ENCODE measurements at regions not wholly inside any gene's neighbourhood (a gene's known extent, or its start where the extent isn't known, plus 50 kb on each side); places are given as distances from the start of the nearest gene placed in this dataset.

- no peaks in the 10 kb centered on the region for H3K36me3 Mint-ChIP-seq (ENCODE audit: low read depth)
- H3K27me3 Mint-ChIP-seq (ENCODE audit: low read depth), result no peaks in the 10 kb centered on the region
- no peak overlapping the region for H3K27ac Mint-ChIP-seq (ENCODE audit: unreplicated experiment)
- no peaks in the 10 kb centered on the region for H3K4me1 Mint-ChIP-seq (ENCODE audit: low read depth)
- no peak for DNase-seq (ENCODE audit: low spot score)
- peaks cover 14% of the 10 kb centered on the region for H3K9me3 Mint-ChIP-seq (ENCODE audit: low read depth)
- no peak for TF ChIP-seq CTCF (IDR thresholded peaks at IDR 0.05)
- H3K4me3 Mint-ChIP-seq (ENCODE audit: unreplicated experiment), result no peak overlapping the region
Measured at GRCh38 chrX:5399403-5399802, 829.3 kb downstream of the NLGN4X start.

- no peaks in the 10 kb centered on the region for H3K4me1 Mint-ChIP-seq (ENCODE audit: low read depth)
- no peak for DNase-seq (ENCODE audit: low spot score)
- no peak for TF ChIP-seq CTCF (IDR thresholded peaks at IDR 0.05)
- no peaks in the 10 kb centered on the region for H3K36me3 Mint-ChIP-seq (ENCODE audit: low read depth)
- no peak overlapping the region for H3K4me3 Mint-ChIP-seq (ENCODE audit: unreplicated experiment)
- no peak overlapping the region for H3K27ac Mint-ChIP-seq (ENCODE audit: unreplicated experiment)
- peaks cover 14% of the 10 kb centered on the region for H3K9me3 Mint-ChIP-seq (ENCODE audit: low read depth)
- H3K27me3 Mint-ChIP-seq (ENCODE audit: low read depth), result no peaks in the 10 kb centered on the region
Measured at GRCh38 chrX:5397409-5397808, 831.3 kb downstream of the NLGN4X start.

- no peak for DNase-seq (ENCODE audit: low spot score)
- Mint-ChIP-seq H3K27ac (ENCODE audit: unreplicated experiment) (no peak overlapping the region), H3K9me3 (ENCODE audit: low read depth) (peaks cover 26% of the 10 kb centered on the region), H3K27me3 (ENCODE audit: low read depth) (no peaks in the 10 kb centered on the region), H3K4me3 (ENCODE audit: unreplicated experiment) (no peak overlapping the region), H3K4me1 (ENCODE audit: low read depth) (no peaks in the 10 kb centered on the region), H3K36me3 (ENCODE audit: low read depth) (no peaks in the 10 kb centered on the region)
- no peak for TF ChIP-seq CTCF (IDR thresholded peaks at IDR 0.05)
Measured at GRCh38 chrX:5390376-5390775, 838.3 kb downstream of the NLGN4X start.

GRCh38 chrX:5388087-5388486, 840.6 kb downstream of the NLGN4X start:
- no peaks in the 10 kb centered on the region for H3K27me3 Mint-ChIP-seq (ENCODE audit: low read depth)
- no peaks in the 10 kb centered on the region for H3K4me1 Mint-ChIP-seq (ENCODE audit: low read depth)
- H3K4me3 Mint-ChIP-seq (ENCODE audit: unreplicated experiment), result no peak overlapping the region
- no peak for TF ChIP-seq CTCF (IDR thresholded peaks at IDR 0.05)
- no peak overlapping the region for H3K27ac Mint-ChIP-seq (ENCODE audit: unreplicated experiment)
- no peak for DNase-seq (ENCODE audit: low spot score)
- H3K9me3 Mint-ChIP-seq (ENCODE audit: low read depth), result peaks cover 25% of the 10 kb centered on the region
- no peaks in the 10 kb centered on the region for H3K36me3 Mint-ChIP-seq (ENCODE audit: low read depth)

- H3K4me3 Mint-ChIP-seq (ENCODE audit: unreplicated experiment), result no peak overlapping the region
Measured at GRCh38 chrX:5380426-5380825, 848.2 kb downstream of the NLGN4X start.

More at GRCh38 chrX:5380426-5380825, 848.2 kb downstream of the NLGN4X start:
- H3K27me3 Mint-ChIP-seq (ENCODE audit: low read depth), result no peaks in the 10 kb centered on the region
- H3K9me3 Mint-ChIP-seq (ENCODE audit: low read depth), result peaks cover 25% of the 10 kb centered on the region
- H3K36me3 Mint-ChIP-seq (ENCODE audit: low read depth), result no peaks in the 10 kb centered on the region
- no peak for TF ChIP-seq CTCF (IDR thresholded peaks at IDR 0.05)
- H3K4me1 Mint-ChIP-seq (ENCODE audit: low read depth), result no peaks in the 10 kb centered on the region
- H3K27ac Mint-ChIP-seq (ENCODE audit: unreplicated experiment), result no peak overlapping the region
- DNase-seq (ENCODE audit: low spot score), result no peak
